ENCODE measurements at regions not wholly inside any gene's neighbourhood (a gene's known extent, or its start where the extent isn't known, plus 50 kb on each side); places are given as distances from the start of the nearest gene placed in this dataset.

DNA sequence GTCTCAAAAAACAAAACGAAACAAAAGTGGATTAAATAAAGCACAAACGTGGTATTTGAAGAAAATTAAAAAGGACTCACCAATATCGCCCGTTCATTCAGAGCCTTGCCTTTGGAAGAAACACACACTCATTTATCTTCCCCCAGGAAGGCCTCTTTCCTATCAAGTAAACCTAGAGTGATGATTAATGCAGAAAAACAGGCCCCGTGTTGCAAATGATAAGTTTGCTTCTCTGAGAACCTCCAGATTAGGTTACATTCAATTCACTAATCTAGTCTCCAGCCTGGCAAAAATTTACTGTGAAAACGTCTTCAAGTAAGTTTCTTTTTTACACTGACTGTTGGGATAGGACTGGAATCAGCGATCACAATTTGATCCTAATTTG is 78.0 kb upstream of the C1GALT1 start:
- no peak for DNase-seq (ENCODE audit: low read depth)
- no peak overlapping the region for H3K4me3 ChIP-seq (ENCODE audit: low read depth, low read length)
- no peak for TF ChIP-seq CTCF (IDR thresholded peaks at IDR 0.05; ENCODE audit: low read depth, low read length, missing control alignments)
- in situ Hi-C loops (cut with HindIII; ENCODE audit: low sequenced_read_pairs): no loop called here

DNA sequence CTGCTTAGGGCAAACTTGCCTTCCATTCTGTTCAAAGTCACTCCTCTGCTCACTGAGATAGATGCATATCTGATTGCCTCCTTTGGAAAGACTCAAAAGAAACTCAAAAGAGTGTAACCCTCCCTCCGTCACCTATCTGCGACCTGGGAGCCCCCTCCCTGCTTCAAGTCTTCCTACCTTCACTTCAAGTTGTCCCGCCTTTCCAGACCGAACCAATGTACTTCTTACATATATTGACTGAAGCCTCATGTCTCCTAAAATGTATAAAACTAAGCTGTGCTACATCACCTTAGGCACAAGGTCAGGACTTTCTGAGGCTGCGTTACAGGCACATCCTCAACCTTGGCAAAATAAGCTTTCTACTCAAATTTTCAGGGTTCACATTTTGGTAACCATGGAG is 77.4 kb upstream of the C1GALT1 start:
- no peak for TF ChIP-seq CTCF (IDR thresholded peaks at IDR 0.05; ENCODE audit: low read depth, low read length, missing control alignments)
- in situ Hi-C loops (cut with HindIII; ENCODE audit: low sequenced_read_pairs): no loop called here
- DNase-seq (ENCODE audit: low read depth): no peak
- H3K4me3 ChIP-seq (ENCODE audit: low read depth, low read length): no peak overlapping the region

GRCh38 chr7:7105800-7106582 is 76.4 kb upstream of the C1GALT1 start:
- no peak overlapping the region for H3K4me3 ChIP-seq (ENCODE audit: low read depth, low read length)
- in situ Hi-C loops (cut with HindIII; ENCODE audit: low sequenced_read_pairs): no loop called here
- no peak for TF ChIP-seq CTCF (IDR thresholded peaks at IDR 0.05; ENCODE audit: low read depth, low read length, missing control alignments)
- DNase-seq (ENCODE audit: low read depth): no peak

GRCh38 chr7:7108931-7109330 is 73.4 kb upstream of the C1GALT1 start:
- no peak for DNase-seq (ENCODE audit: low read depth)
- in situ Hi-C loops (cut with HindIII; ENCODE audit: low sequenced_read_pairs): no loop called here
- H3K4me3 ChIP-seq (ENCODE audit: low read depth, low read length): no peak overlapping the region
- TF ChIP-seq CTCF (IDR thresholded peaks at IDR 0.05; ENCODE audit: low read depth, low read length, missing control alignments): no peak

GRCh38 chr7:7109934-7110333 is 72.4 kb upstream of the C1GALT1 start:
- in situ Hi-C loops (cut with HindIII; ENCODE audit: low sequenced_read_pairs): no loop called here
- H3K4me3 ChIP-seq (ENCODE audit: low read depth, low read length): no peak overlapping the region
- DNase-seq (ENCODE audit: low read depth): no peak
- no peak for TF ChIP-seq CTCF (IDR thresholded peaks at IDR 0.05; ENCODE audit: low read depth, low read length, missing control alignments)

- no peak for TF ChIP-seq CTCF (IDR thresholded peaks at IDR 0.05; ENCODE audit: low read depth, low read length, missing control alignments)
- no peak for DNase-seq (ENCODE audit: low read depth)
- no peak overlapping the region for H3K4me3 ChIP-seq (ENCODE audit: low read depth, low read length)
- in situ Hi-C loops (cut with HindIII; ENCODE audit: low sequenced_read_pairs): no loop called here
Observed at GRCh38 chr7:7110706-7111105, 71.6 kb upstream of the C1GALT1 start.

Measured in astrocyte of the cerebellum (primary cell).